Colon (tissue), 2 donors: ENCODE measurements at regions not wholly inside any gene's neighbourhood (a gene's known extent, or its start where the extent isn't known, plus 50 kb on each side); places are given as distances from the start of the nearest gene placed in this dataset.
"Not testable (repeated sequence)": the region's sequence is repeated elsewhere in the genome, so short reads cannot be mapped to it uniquely, and the experiment has no call there.

Experiments
- FAIRE-seq: peaks from 2 replicates; lab custom pipeline; 2012; peaks lifted over from hg19 to GRCh38; lab: Jason Lieb, UNC
- donor health status: control.
- donor health status: control.

- FAIRE-seq, result no peak
Measured at GRCh38 chr3:181533811-181534210, 177.9 kb upstream of the SOX2 start.

- FAIRE-seq, result peak; percentile 64
Measured at GRCh38 chr3:181530584-181530983, 181.1 kb upstream of the SOX2 start.

- FAIRE-seq, result no peak
Measured at GRCh38 chr3:181521831-181522230, 189.9 kb upstream of the SOX2 start.

GRCh38 chr3:181518222-181518621 lies 193.5 kb upstream of the SOX2 start:
- FAIRE-seq, result no peak

GRCh38 chr3:181512787-181513186 lies 198.9 kb upstream of the SOX2 start:
- no peak for FAIRE-seq

GRCh38 chr3:181510500-181510899 lies 201.2 kb upstream of the SOX2 start:
- FAIRE-seq, result no peak

- FAIRE-seq, result no peak
Measured at GRCh38 chr3:181497358-181497757, 214.4 kb upstream of the SOX2 start.

- FAIRE-seq, result no peak
Measured at GRCh38 chr3:181493423-181493822, 218.3 kb upstream of the SOX2 start.

- no peak for FAIRE-seq
Measured at GRCh38 chr3:181488536-181488935, 223.2 kb upstream of the SOX2 start.

GRCh38 chr3:181487236-181487978 lies 224.3 kb upstream of the SOX2 start:
- FAIRE-seq, result no peak

- no peak for FAIRE-seq
Measured at GRCh38 chr3:181486141-181486885, 225.4 kb upstream of the SOX2 start.

- FAIRE-seq, result no peak
Measured at GRCh38 chr3:181484026-181484425, 227.7 kb upstream of the SOX2 start.

- FAIRE-seq, result not testable (repeated sequence)
Measured at GRCh38 chr3:181475146-181475545, 236.6 kb upstream of the SOX2 start.

- FAIRE-seq, result no peak
Measured at GRCh38 chr3:181470349-181470748, 241.4 kb upstream of the SOX2 start.

GRCh38 chr3:181464033-181464694 lies 247.6 kb upstream of the SOX2 start:
- FAIRE-seq, result no peak

- no peak for FAIRE-seq
Measured at GRCh38 chr3:181461381-181461780, 250.3 kb upstream of the SOX2 start.

- no peak for FAIRE-seq
Measured at GRCh38 chr3:181459516-181459915, 252.2 kb upstream of the SOX2 start.

- FAIRE-seq, result no peak
Measured at GRCh38 chr3:181458857-181459256, 252.9 kb upstream of the SOX2 start.

GRCh38 chr3:181457756-181458155 lies 254.0 kb upstream of the SOX2 start:
- no peak for FAIRE-seq

- no peak for FAIRE-seq
Measured at GRCh38 chr3:181457190-181457589, 254.5 kb upstream of the SOX2 start.

GRCh38 chr3:181455276-181455675 lies 256.4 kb upstream of the SOX2 start:
- FAIRE-seq, result no peak

- FAIRE-seq, result no peak
Measured at GRCh38 chr3:181454451-181455027, 257.2 kb upstream of the SOX2 start.

- no peak for FAIRE-seq
Measured at GRCh38 chr3:181446741-181447140, 265.0 kb upstream of the SOX2 start.
